Subcutaneous abdominal adipose tissue (tissue), 5 donors: ENCODE measurements at regions not wholly inside any gene's neighbourhood (a gene's known extent, or its start where the extent isn't known, plus 50 kb on each side); places are given as distances from the start of the nearest gene placed in this dataset.
"Not testable (repeated sequence)": the region's sequence is repeated elsewhere in the genome, so short reads cannot be mapped to it uniquely, and the experiment has no call there.

Experiments
- H3K27ac ChIP-seq: one replicate; pipeline ENCODE4 v1.7.0; 2013; ENCODE audit warnings: low read depth, mild to moderate bottlenecking, inconsistent platforms, low read length, moderate library complexity
- H3K27me3 ChIP-seq, 5 donors: one replicate each; pipeline ENCODE4 v1.7.0; 2013; ENCODE audit warnings: low read length in 5 of 5, inconsistent platforms in 1 of 5; ENCODE audit not compliant: control insufficient read depth in 5 of 5, insufficient read depth in 4 of 5
- H3K36me3 ChIP-seq, 5 donors: one replicate each; pipeline ENCODE4 v1.7.0; 2013; ENCODE audit warnings: low read length in 5 of 5; ENCODE audit not compliant: control insufficient read depth in 5 of 5, insufficient read depth in 5 of 5
- H3K4me1 ChIP-seq, 5 donors: one replicate each; pipeline ENCODE4 v1.7.0; 2013; ENCODE audit warnings: low read length in 5 of 5, mild to moderate bottlenecking in 3 of 5, moderate library complexity in 1 of 5; ENCODE audit not compliant: control insufficient read depth in 5 of 5, insufficient read depth in 5 of 5
- H3K4me3 ChIP-seq, 5 donors: one replicate each; pipeline ENCODE4 v1.7.0; 2013; ENCODE audit warnings: low read length in 5 of 5, low read depth in 1 of 5
- H3K9ac ChIP-seq, 5 donors: one replicate each; pipeline ENCODE4 v1.7.0; 2013; ENCODE audit warnings: low read length in 5 of 5, mild to moderate bottlenecking in 4 of 5, moderate library complexity in 3 of 5
- H3K9me3 ChIP-seq, 5 donors: one replicate each; pipeline ENCODE4 v1.7.0; 2013; ENCODE audit warnings: low read length in 5 of 5; ENCODE audit not compliant: control insufficient read depth in 5 of 5
- donor health status: healthy.
- donor health status: healthy.
- donor health status: healthy.
- donor health status: healthy.
- donor health status: healthy.

- H3K9ac ChIP-seq: no peak overlapping the region
Measured at GRCh38 chr9:135173066-135173465, 85.6 kb downstream of the OLFM1 start.

GRCh38 chr9:135174248-135174647 lies 86.8 kb downstream of the OLFM1 start:
- H3K4me1 ChIP-seq: no peaks in the 10 kb centered on the region

More at GRCh38 chr9:135173066-135173465, 85.6 kb downstream of the OLFM1 start:
- peaks cover 24 to 53% (median 29%) of the 10 kb centered on the region in 5 donors for H3K27me3 ChIP-seq
- no peaks in the 10 kb centered on the region for H3K4me1 ChIP-seq
- H3K27ac ChIP-seq: no peak overlapping the region
- no peaks in the 10 kb centered on the region for H3K36me3 ChIP-seq
- no peak overlapping the region for H3K4me3 ChIP-seq
- H3K9me3 ChIP-seq: no peaks in the 10 kb centered on the region

GRCh38 chr9:135174981-135175380 lies 87.5 kb downstream of the OLFM1 start:
- no peak overlapping the region for H3K9ac ChIP-seq
- H3K27me3 ChIP-seq: peaks cover 16 to 46% (median 29%) of the 10 kb centered on the region in 5 donors
- H3K36me3 ChIP-seq: no peaks in the 10 kb centered on the region
- no peak overlapping the region for H3K4me3 ChIP-seq
- H3K27ac ChIP-seq: no peak overlapping the region
- H3K4me1 ChIP-seq: no peaks in the 10 kb centered on the region
- no peaks in the 10 kb centered on the region for H3K9me3 ChIP-seq

More at GRCh38 chr9:135174248-135174647, 86.8 kb downstream of the OLFM1 start:
- Histone ChIP-seq H3K9me3 (no peaks in the 10 kb centered on the region), H3K27me3 (peaks cover 16 to 47% (median 24%) of the 10 kb centered on the region in 5 donors), H3K36me3 (no peaks in the 10 kb centered on the region), H3K9ac (no peak overlapping the region), H3K4me3 (no peak overlapping the region), H3K27ac (no peak overlapping the region)

GRCh38 chr9:135176284-135176683 lies 88.8 kb downstream of the OLFM1 start:
- Histone ChIP-seq H3K27me3 (peaks cover 16 to 51% (median 29%) of the 10 kb centered on the region in 5 donors), H3K36me3 (no peaks in the 10 kb centered on the region), H3K9ac (no peak overlapping the region), H3K27ac (no peak overlapping the region), H3K4me3 (no peak overlapping the region), H3K4me1 (no peaks in the 10 kb centered on the region), H3K9me3 (no peaks in the 10 kb centered on the region)

- not testable (repeated sequence) for H3K36me3 ChIP-seq, H3K27ac ChIP-seq, H3K9ac ChIP-seq, H3K9me3 ChIP-seq, H3K4me1 ChIP-seq, H3K4me3 ChIP-seq
- peaks cover 17 to 54% (median 30%) of the 10 kb centered on the region in 5 donors for H3K27me3 ChIP-seq
Measured at GRCh38 chr9:135177562-135177961, 90.1 kb downstream of the OLFM1 start.

GRCh38 chr9:135178498-135178897 lies 91.0 kb downstream of the OLFM1 start:
- Histone ChIP-seq H3K27me3 (peaks cover 17 to 54% (median 34%) of the 10 kb centered on the region in 5 donors), H3K36me3 (no peaks in the 10 kb centered on the region), H3K9me3 (no peaks in the 10 kb centered on the region), H3K4me1 (peaks cover 0 to 3% (median 0%) of the 10 kb centered on the region in 5 donors), H3K4me3 (no peak overlapping the region), H3K9ac (no peak overlapping the region), H3K27ac (no peak overlapping the region)

GRCh38 chr9:135179041-135179440 lies 91.6 kb downstream of the OLFM1 start:
- peaks cover 12 to 56% (median 31%) of the 10 kb centered on the region in 5 donors for H3K27me3 ChIP-seq
- H3K36me3 ChIP-seq: no peaks in the 10 kb centered on the region
- H3K9ac ChIP-seq: no peak overlapping the region
- no peak overlapping the region for H3K27ac ChIP-seq
- no peak overlapping the region for H3K4me3 ChIP-seq
- peaks cover 0 to 8% (median 0%) of the 10 kb centered on the region in 5 donors for H3K4me1 ChIP-seq
- no peaks in the 10 kb centered on the region for H3K9me3 ChIP-seq

- Histone ChIP-seq H3K27me3 (peaks cover 11 to 57% (median 28%) of the 10 kb centered on the region in 5 donors), H3K9me3 (no peaks in the 10 kb centered on the region), H3K27ac (no peak overlapping the region), H3K36me3 (no peaks in the 10 kb centered on the region), H3K9ac (no peak overlapping the region), H3K4me3 (no peak overlapping the region), H3K4me1 (peaks cover 0 to 8% (median 0%) of the 10 kb centered on the region in 5 donors)
Measured at GRCh38 chr9:135179976-135180375, 92.5 kb downstream of the OLFM1 start.

GRCh38 chr9:135180586-135180985 lies 93.1 kb downstream of the OLFM1 start:
- H3K4me3 ChIP-seq: no peak overlapping the region
- H3K9ac ChIP-seq: no peak overlapping the region
- no peaks in the 10 kb centered on the region for H3K36me3 ChIP-seq
- no peaks in the 10 kb centered on the region for H3K9me3 ChIP-seq
- peaks cover 0 to 8% (median 0%) of the 10 kb centered on the region in 5 donors for H3K4me1 ChIP-seq
- peaks cover 11 to 53% (median 28%) of the 10 kb centered on the region in 5 donors for H3K27me3 ChIP-seq
- H3K27ac ChIP-seq: no peak overlapping the region

- H3K27me3 ChIP-seq: peaks cover 6 to 53% (median 30%) of the 10 kb centered on the region in 5 donors
- no peak overlapping the region for H3K4me3 ChIP-seq
- no peak overlapping the region for H3K27ac ChIP-seq
- H3K4me1 ChIP-seq: peaks cover 2 to 12% (median 6%) of the 10 kb centered on the region in 5 donors
- H3K9ac ChIP-seq: no peak overlapping the region
- H3K36me3 ChIP-seq: no peaks in the 10 kb centered on the region
- no peaks in the 10 kb centered on the region for H3K9me3 ChIP-seq
Measured at GRCh38 chr9:135181336-135181735, 93.9 kb downstream of the OLFM1 start.
